ENCODE measurements at regions not wholly inside any gene's neighbourhood (a gene's known extent, or its start where the extent isn't known, plus 50 kb on each side); places are given as distances from the start of the nearest gene placed in this dataset.

DNA sequence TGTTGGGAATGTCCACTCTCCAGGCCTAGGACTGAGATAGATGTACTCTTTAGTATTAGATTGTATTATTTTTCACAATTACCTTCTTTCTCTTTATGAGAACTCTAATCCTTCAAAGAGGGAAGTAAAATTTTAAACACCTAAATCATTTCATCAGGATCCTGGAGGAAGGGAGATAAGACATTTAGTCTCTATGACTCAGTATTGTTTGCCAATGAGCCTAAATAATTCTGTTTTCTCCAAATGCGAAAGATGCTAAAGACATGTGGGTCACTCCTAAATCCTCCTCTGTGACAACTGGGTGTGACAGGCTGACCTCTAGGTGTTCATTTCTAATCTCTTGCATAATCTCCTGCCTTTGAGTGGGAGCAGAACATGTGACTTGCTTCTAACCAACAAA is 1736.6 kb upstream of the MIR17HG start:
- H3K27ac Mint-ChIP-seq, result no peak overlapping the region
- H3K36me3 Mint-ChIP-seq (ENCODE audit: low read depth), result peaks cover 13% of the 10 kb centered on the region
- Histone ChIP-seq H2AFZ (peak overlapping the region; percentile 53; the same call in 1 of the 2 replicates), H3K27me3 (ENCODE audit: insufficient read depth) (no peaks in the 10 kb centered on the region), H3K79me2 (replicated peaks; ENCODE audit: insufficient read depth) (no peaks in the 10 kb centered on the region), H3K27ac (ENCODE audit: low read depth) (no peak overlapping the region), H3K9me2 (ENCODE audit: insufficient read depth) (peaks cover 6% of the 10 kb centered on the region; the same call in 1 of the 2 replicates), H3F3A (replicated peaks; ENCODE audit: low read depth) (no peaks in the 10 kb centered on the region), H3K36me3 (ENCODE audit: insufficient read depth) (no peaks in the 10 kb centered on the region), H3K4me1 (ENCODE audit: insufficient read depth) (no peaks in the 10 kb centered on the region), H4K20me1 (replicated peaks; ENCODE audit: insufficient read depth) (no peaks in the 10 kb centered on the region), H3K4me3 (no peak overlapping the region), H3K4me2 (no peak overlapping the region)
- no peak for DNase-seq (ENCODE audit: low spot score)
- H3K27me3 Mint-ChIP-seq (ENCODE audit: insufficient read depth, low read depth, poor library complexity), result no peaks in the 10 kb centered on the region
- TF ChIP-seq JUNB (IDR thresholded peaks at IDR 0.05; ENCODE audit: unreplicated experiment) (no peak), STAT1 (IDR thresholded peaks at IDR 0.05; ENCODE audit: unreplicated experiment) (no peak), ZNF114 (CRISPR knock-in tag; IDR thresholded peaks at IDR 0.05) (no peak), CTCF (conservative IDR thresholded peaks at IDR 0.05; ENCODE audit: low read depth in 2 of 2) (no peak), ETS1 (IDR thresholded peaks at IDR 0.05) (no peak), CREB1 (CRISPR knock-in tag; IDR thresholded peaks at IDR 0.05; ENCODE audit: low read depth) (no peak), ZNF462 (CRISPR knock-in tag; IDR thresholded peaks at IDR 0.05) (no peak)
- H3K4me3 Mint-ChIP-seq, result no peak overlapping the region
- ATAC-seq, result no peak
- peaks cover 19% of the 10 kb centered on the region for H3K9me3 Mint-ChIP-seq
- H3K4me1 Mint-ChIP-seq, result no peaks in the 10 kb centered on the region; the same call in 2 of the 3 replicates

Measured in GM23338 (cell line).